MM.1S (cell line): ENCODE measurements at regions not wholly inside any gene's neighbourhood (a gene's known extent, or its start where the extent isn't known, plus 50 kb on each side); places are given as distances from the start of the nearest gene placed in this dataset.

ENCODE experiments used
- DNase-seq: peaks from one replicate; pipeline ENCODE4 v3.0.0-alpha.2; 2015
- H2AFZ ChIP-seq: fragments of 300-600 bp; sonication (generic); 2 replicates; pipeline ENCODE4 v1.6.0; 2016; ENCODE audit warnings: antibody characterized with exemption, low read length
- H3F3A ChIP-seq: fragments of 300-600 bp; sonication (generic); 2 replicates; pipeline ENCODE4 v1.6.1; 2016; ENCODE audit warnings: mild to moderate bottlenecking, antibody characterized with exemption, low read length, moderate library complexity, mixed read lengths; ENCODE audit not compliant: insufficient read depth
- H3K27ac ChIP-seq: fragments of 300-600 bp; sonication (generic); 2 replicates; pipeline ENCODE4 v1.5.1; 2016; ENCODE audit warnings: mild to moderate bottlenecking, low read length
- H3K27me3 ChIP-seq: fragments of 300-600 bp; sonication (generic); replicated peaks from 2 replicates; pipeline ENCODE4 v1.6.0; 2016; ENCODE audit warnings: low read length; ENCODE audit not compliant: insufficient read depth
- H3K36me3 ChIP-seq: fragments of 300-600 bp; sonication (generic); replicated peaks from 2 replicates; pipeline ENCODE4 v1.6.1; 2016; ENCODE audit warnings: mild to moderate bottlenecking, low read length, mixed read lengths; ENCODE audit not compliant: insufficient read depth
- H3K4me1 ChIP-seq: fragments of 300-600 bp; sonication (generic); 2 replicates; pipeline ENCODE4 v1.6.1; 2016; ENCODE audit warnings: low read length, mixed read lengths
- H3K4me2 ChIP-seq: fragments of 300-600 bp; sonication (generic); 2 replicates; pipeline ENCODE4 v1.6.0; 2016; ENCODE audit warnings: low read depth, low read length
- H3K4me3 ChIP-seq: fragments of 300-600 bp; sonication (generic); 2 replicates; pipeline ENCODE4 v1.5.1; 2016; ENCODE audit warnings: low read length, mixed read lengths
- H3K79me2 ChIP-seq: fragments of 300-600 bp; sonication (generic); 2 replicates; pipeline ENCODE4 v1.6.1; 2016; ENCODE audit warnings: mixed run types, low read length, mixed read lengths
- H3K9ac ChIP-seq: fragments of 300-600 bp; sonication (generic); 2 replicates; pipeline ENCODE4 v1.6.1; 2016; ENCODE audit warnings: low read length, mixed read lengths
- H3K9me2 ChIP-seq: fragments of 300-600 bp; sonication (generic); replicated peaks from 2 replicates; pipeline ENCODE4 v1.6.1; 2016; ENCODE audit warnings: mild to moderate bottlenecking, low read length, mixed read lengths; ENCODE audit not compliant: insufficient read depth
- H3K9me3 ChIP-seq: fragments of 300-600 bp; sonication (generic); replicated peaks from 2 replicates; pipeline ENCODE4 v1.6.1; 2016; ENCODE audit warnings: mild to moderate bottlenecking, low read length, mixed read lengths; ENCODE audit not compliant: insufficient read depth
- H4K20me1 ChIP-seq: fragments of 300-600 bp; sonication (generic); 2 replicates; pipeline ENCODE4 v1.6.1; 2016; ENCODE audit warnings: mild to moderate bottlenecking, low read length, moderate library complexity, mixed read lengths; ENCODE audit not compliant: insufficient read depth
- EZH2 ChIP-seq: fragments of 300-600 bp; sonication (generic); optimal IDR thresholded peaks from 2 replicates; pipeline ENCODE3; 2017; ENCODE audit warnings: low read depth, mild to moderate bottlenecking, antibody characterized with exemption, low read length, mixed read lengths
- EZH2phosphoT487 ChIP-seq: fragments of 300-600 bp; sonication (generic); IDR thresholded peaks from 2 replicates; pipeline ENCODE4 v1.6.1; 2018; ENCODE audit warnings: antibody characterized with exemption, low read length
- TF ChIP-seq, protein P1 (sequence below): fragments of 300-600 bp; sonication (generic); IDR thresholded peaks from 2 replicates; pipeline ENCODE4 v1.5.1; 2016; ENCODE audit warnings: antibody characterized with exemption, low read length, mixed read lengths

DNA sequence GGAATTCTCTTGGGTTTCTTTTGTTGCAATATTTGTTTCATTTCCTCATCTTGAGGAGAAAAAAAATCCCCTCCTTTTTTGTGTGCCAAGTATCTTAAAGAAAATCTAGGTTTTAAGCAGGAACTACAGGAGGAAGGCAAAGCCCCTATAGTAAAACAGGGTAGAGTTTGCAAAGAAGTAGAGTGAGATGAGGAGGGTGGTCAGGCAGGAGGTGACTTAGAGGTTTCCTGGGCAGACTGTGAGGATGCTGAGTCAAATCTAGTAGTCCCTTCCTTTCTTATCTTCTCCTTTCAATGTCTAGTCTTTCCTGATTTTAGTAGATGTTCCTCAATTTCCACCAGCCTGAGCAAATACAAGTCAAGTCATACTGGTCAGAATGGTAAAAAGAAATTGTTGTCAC is 222.5 kb downstream of the PMAIP1 start:
- no peaks in the 10 kb centered on the region for H3K4me1 ChIP-seq
- H3K79me2 ChIP-seq, result no peaks in the 10 kb centered on the region
- no peaks in the 10 kb centered on the region for H3K36me3 ChIP-seq
- H3K9me3 ChIP-seq, result no peaks in the 10 kb centered on the region
- H3K27me3 ChIP-seq, result no peaks in the 10 kb centered on the region
- H4K20me1 ChIP-seq, result no peaks in the 10 kb centered on the region
- TF ChIP-seq, protein P1, sequence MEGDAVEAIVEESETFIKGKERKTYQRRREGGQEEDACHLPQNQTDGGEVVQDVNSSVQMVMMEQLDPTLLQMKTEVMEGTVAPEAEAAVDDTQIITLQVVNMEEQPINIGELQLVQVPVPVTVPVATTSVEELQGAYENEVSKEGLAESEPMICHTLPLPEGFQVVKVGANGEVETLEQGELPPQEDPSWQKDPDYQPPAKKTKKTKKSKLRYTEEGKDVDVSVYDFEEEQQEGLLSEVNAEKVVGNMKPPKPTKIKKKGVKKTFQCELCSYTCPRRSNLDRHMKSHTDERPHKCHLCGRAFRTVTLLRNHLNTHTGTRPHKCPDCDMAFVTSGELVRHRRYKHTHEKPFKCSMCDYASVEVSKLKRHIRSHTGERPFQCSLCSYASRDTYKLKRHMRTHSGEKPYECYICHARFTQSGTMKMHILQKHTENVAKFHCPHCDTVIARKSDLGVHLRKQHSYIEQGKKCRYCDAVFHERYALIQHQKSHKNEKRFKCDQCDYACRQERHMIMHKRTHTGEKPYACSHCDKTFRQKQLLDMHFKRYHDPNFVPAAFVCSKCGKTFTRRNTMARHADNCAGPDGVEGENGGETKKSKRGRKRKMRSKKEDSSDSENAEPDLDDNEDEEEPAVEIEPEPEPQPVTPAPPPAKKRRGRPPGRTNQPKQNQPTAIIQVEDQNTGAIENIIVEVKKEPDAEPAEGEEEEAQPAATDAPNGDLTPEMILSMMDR, result no peak
- TF ChIP-seq EZH2phosphoT487 (no peak), EZH2 (no peak)
- H3K4me3 ChIP-seq, result no peak overlapping the region
- H3K9ac ChIP-seq, result no peak overlapping the region
- H3K4me2 ChIP-seq, result no peak overlapping the region
- H2AFZ ChIP-seq, result no peak overlapping the region
- no peaks in the 10 kb centered on the region for H3F3A ChIP-seq
- H3K27ac ChIP-seq, result no peak overlapping the region
- DNase-seq, result no peak
- H3K9me2 ChIP-seq, result no peaks in the 10 kb centered on the region

DNA sequence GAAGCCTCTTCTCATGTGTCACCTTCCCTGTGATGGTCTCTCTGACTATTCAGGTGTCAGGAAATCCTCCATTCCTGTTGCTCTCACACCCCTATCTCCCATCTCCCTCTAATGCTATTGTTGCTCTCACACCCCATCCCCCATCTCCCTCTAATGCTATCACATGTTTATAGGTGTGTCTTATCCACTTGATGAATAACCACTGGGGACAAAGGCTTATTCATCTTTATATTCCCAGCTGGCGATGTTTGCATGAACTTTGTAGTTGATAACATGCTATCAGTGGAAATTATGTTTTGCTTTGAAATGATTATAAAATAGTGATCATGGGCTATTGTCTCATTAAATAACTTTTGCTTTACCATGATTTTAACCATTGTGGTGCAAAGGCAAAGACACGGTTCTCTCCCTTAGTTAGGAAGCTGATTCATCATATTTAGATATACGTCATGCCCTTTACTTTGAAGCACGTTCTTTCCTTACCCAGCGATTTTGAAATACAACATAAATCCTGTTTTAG is 220.5 kb downstream of the PMAIP1 start:
- DNase-seq, result no peak

DNA sequence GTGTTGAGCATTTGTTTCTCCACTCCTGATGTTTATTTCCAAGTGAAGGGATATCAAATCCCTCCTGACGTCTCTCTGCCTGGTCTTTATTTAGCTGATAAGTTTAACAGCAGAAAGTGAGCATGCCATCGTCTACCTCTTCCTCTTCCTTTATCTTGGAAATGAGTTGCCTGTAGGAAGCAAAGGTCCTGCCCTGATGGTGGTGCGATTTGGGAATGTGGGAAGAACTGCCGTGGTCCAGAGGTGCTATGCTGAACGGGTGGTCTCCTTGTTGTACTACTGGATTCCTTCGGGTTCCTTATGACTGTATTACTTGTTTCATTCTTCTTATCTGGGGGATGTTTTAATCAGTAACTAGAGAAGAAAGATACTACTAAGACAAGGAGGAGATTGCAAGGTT is 217.5 kb downstream of the PMAIP1 start:
- Histone ChIP-seq H3K27ac (no peak overlapping the region), H3K9me3 (no peaks in the 10 kb centered on the region), H3K36me3 (no peaks in the 10 kb centered on the region), H2AFZ (no peak overlapping the region), H3K4me3 (no peak overlapping the region), H3K27me3 (no peaks in the 10 kb centered on the region), H3F3A (no peaks in the 10 kb centered on the region), H3K9ac (no peak overlapping the region), H3K79me2 (no peaks in the 10 kb centered on the region), H3K9me2 (no peaks in the 10 kb centered on the region), H3K4me2 (no peak overlapping the region), H4K20me1 (no peaks in the 10 kb centered on the region), H3K4me1 (no peaks in the 10 kb centered on the region)
- TF ChIP-seq EZH2, result no peak
- TF ChIP-seq, protein P1, result no peak
- no peak for TF ChIP-seq EZH2phosphoT487
- no peak for DNase-seq

More for the DNA sequence above, 220.5 kb downstream of the PMAIP1 start:
- Histone ChIP-seq H3K9ac (no peak overlapping the region), H3K36me3 (no peaks in the 10 kb centered on the region), H3K27me3 (no peaks in the 10 kb centered on the region), H3K4me3 (no peak overlapping the region), H3K9me3 (no peaks in the 10 kb centered on the region), H3K27ac (no peak overlapping the region), H4K20me1 (no peaks in the 10 kb centered on the region), H2AFZ (no peak overlapping the region), H3K4me2 (no peak overlapping the region), H3K79me2 (no peaks in the 10 kb centered on the region), H3K4me1 (no peaks in the 10 kb centered on the region), H3F3A (no peaks in the 10 kb centered on the region), H3K9me2 (no peaks in the 10 kb centered on the region)
- no peak for TF ChIP-seq EZH2phosphoT487
- TF ChIP-seq, protein P1, result no peak
- TF ChIP-seq EZH2, result no peak
